SK-N-SH (cell line): ENCODE measurements at regions not wholly inside any gene's neighbourhood (a gene's known extent, or its start where the extent isn't known, plus 50 kb on each side); places are given as distances from the start of the nearest gene placed in this dataset.

Experiments
- CTCF ChIA-PET: fragments of 300-600, 350-600 bp; formaldehyde crosslinking; extraction: SDS; loops from one replicate; lab custom pipeline; 2021; lab: Yijun Ruan, JAX
- POLR2A ChIA-PET: fragments of 350-600 bp; sonication (Branson Sonifier 250); formaldehyde crosslinking; extraction: SDS; loops from one replicate; lab custom pipeline; 2020; ENCODE audit warnings: antibody characterized with exemption, inconsistent platforms; lab: Yijun Ruan, JAX
- DNase-seq: peaks from one replicate; pipeline ENCODE4 v3.0.0; 2012
- H2AFZ ChIP-seq: fragments of 200-600 bp; sonication (generic); 2 replicates; pipeline ENCODE4 v1.8.1; 2016; ENCODE audit warnings: antibody characterized with exemption, mild to moderate bottlenecking, low read depth
- H3F3A ChIP-seq: fragments of 200-600 bp; sonication (generic); replicated peaks from 2 replicates; pipeline ENCODE3; 2016; ENCODE audit warnings: antibody characterized with exemption, mild to moderate bottlenecking; ENCODE audit not compliant: insufficient read depth
- H3K27ac ChIP-seq, 2 experiments: fragments of 200-500 bp in 1 of 2; fragments of 200-600 bp in 1 of 2; sonication (Bioruptor generic) in 1 of 2; sonication (generic), shearing (Covaris generic) in 1 of 2; 2 replicates each; pipeline versions ENCODE4 v1.5.1 to v1.6.1; 2014 to 2016; ENCODE audit warnings: low read depth in 2 of 2, inconsistent platforms in 1 of 2, low read length in 1 of 2, mild to moderate bottlenecking in 1 of 2, mixed read lengths in 1 of 2
- H3K27me3 ChIP-seq: fragments of 200-600 bp; sonication (generic), shearing (Covaris generic); 2 replicates; pipeline ENCODE4 v1.6.1; 2016; ENCODE audit warnings: mixed run types; ENCODE audit not compliant: insufficient read depth
- H3K36me3 ChIP-seq, 2 experiments: fragments of 200-500 bp in 1 of 2; fragments of 200-600 bp in 1 of 2; sonication (Bioruptor generic) in 1 of 2; sonication (generic) in 1 of 2; replicated peaks in 1 of 2; 2 replicates each; pipeline versions ENCODE3 to v1.5.1; 2014 to 2016; ENCODE audit warnings: low read length in 1 of 2, mild to moderate bottlenecking in 1 of 2; ENCODE audit not compliant: insufficient read depth in 2 of 2, control insufficient read depth in 1 of 2
- H3K4me1 ChIP-seq, 2 experiments: fragments of 200-500 bp in 1 of 2; fragments of 200-600 bp in 1 of 2; sonication (Bioruptor generic) in 1 of 2; sonication (generic), shearing (Covaris generic) in 1 of 2; 2 replicates each; pipeline versions ENCODE4 v1.5.1 to v1.6.1; 2014 to 2016; ENCODE audit warnings: low read depth in 1 of 2, low read length in 1 of 2, mixed run types in 1 of 2; ENCODE audit not compliant: insufficient read depth in 2 of 2, control insufficient read depth in 1 of 2
- H3K4me2 ChIP-seq: fragments of 200-600 bp; sonication (generic), shearing (Covaris generic); 2 replicates; pipeline ENCODE4 v1.6.1; 2017; ENCODE audit warnings: mixed run types
- H3K4me3 ChIP-seq, 2 experiments: fragments of 200-500 bp in 1 of 2; fragments of 200-600 bp in 1 of 2; sonication (Bioruptor generic) in 1 of 2; sonication (generic), shearing (Covaris generic) in 1 of 2; 2 replicates each; pipeline versions ENCODE4 v1.5.1 to v1.8.1; 2014 to 2016; ENCODE audit warnings: low read depth in 2 of 2, inconsistent platforms in 1 of 2, low read length in 1 of 2, mild to moderate bottlenecking in 1 of 2, mixed read lengths in 1 of 2, moderate library complexity in 1 of 2
- H3K79me2 ChIP-seq: fragments of 200-600 bp; sonication (generic); 2 replicates; pipeline ENCODE4 v1.8.1; 2017; ENCODE audit warnings: mild to moderate bottlenecking; ENCODE audit not compliant: insufficient read depth
- H3K9ac ChIP-seq: fragments of 200-600 bp; sonication (generic); 2 replicates; pipeline ENCODE4 v1.6.1; 2017; ENCODE audit warnings: mixed run types
- H3K9me2 ChIP-seq: fragments of 200-600 bp; sonication (generic); 2 replicates; pipeline ENCODE4 v1.6.1; 2017; ENCODE audit warnings: mixed run types
- H3K9me3 ChIP-seq: fragments of 200-600 bp; sonication (generic); 2 replicates; pipeline ENCODE4 v1.6.1; 2017; ENCODE audit warnings: mixed run types, mild to moderate bottlenecking, moderate library complexity
- H4K20me1 ChIP-seq: fragments of 200-600 bp; sonication (generic); 2 replicates; pipeline ENCODE4 v1.6.1; 2017; ENCODE audit warnings: mild to moderate bottlenecking, mixed run types; ENCODE audit not compliant: insufficient read depth
- CHD2 ChIP-seq: fragments of 150-350 bp; IDR thresholded peaks from 2 replicates; pipeline ENCODE4 v1.6.1; 2018; ENCODE audit warnings: low read length; ENCODE audit not compliant: partially characterized antibody
- EZH2phosphoT487 ChIP-seq: fragments of 200-600 bp; sonication (generic); IDR thresholded peaks from 2 replicates; pipeline ENCODE4 v1.6.1; 2017; ENCODE audit warnings: low read depth, mixed run types, mild to moderate bottlenecking, antibody characterized with exemption, moderate library complexity, borderline replicate concordance
- FOSL2 ChIP-seq: IDR thresholded peaks from 2 replicates; pipeline ENCODE4 v1.4.0; 2012; ENCODE audit warnings: low read depth, mild to moderate bottlenecking, moderate library complexity, borderline replicate concordance
- FOXJ3 ChIP-seq: sonication (generic); formaldehyde crosslinking; IDR thresholded peaks from 2 replicates; pipeline ENCODE4 v1.5.1; 2020; ENCODE audit warnings: mild to moderate bottlenecking, missing genetic modification reagents
- GABPA ChIP-seq: IDR thresholded peaks from 2 replicates; pipeline ENCODE4 v1.4.0; 2012; ENCODE audit warnings: low read depth, mild to moderate bottlenecking
- GATA2 ChIP-seq: sonication (generic); formaldehyde crosslinking; IDR thresholded peaks from 2 replicates; pipeline ENCODE4 v1.5.0; 2020; ENCODE audit warnings: mild to moderate bottlenecking, missing genetic modification reagents
- MXI1 ChIP-seq: IDR thresholded peaks from 2 replicates; pipeline ENCODE4 v1.6.1; 2012; ENCODE audit warnings: mild to moderate bottlenecking, low read depth, low read length, improper control_type of control experiment
- POLR2AphosphoS5 ChIP-seq: IDR thresholded peaks from 2 replicates; pipeline ENCODE4 v1.6.1; 2012; ENCODE audit warnings: low read depth, low read length
- RAD21 ChIP-seq: IDR thresholded peaks from 2 replicates; pipeline ENCODE4 v1.6.1; 2012; ENCODE audit warnings: mild to moderate bottlenecking, low read length
- SIN3A ChIP-seq: IDR thresholded peaks from 2 replicates; pipeline ENCODE4 v1.6.1; 2012; ENCODE audit warnings: low read depth, mild to moderate bottlenecking, low read length, moderate library complexity, borderline replicate concordance
- SMC3 ChIP-seq: IDR thresholded peaks from 2 replicates; pipeline ENCODE4 v1.6.1; 2012; ENCODE audit warnings: low read depth, low read length, improper control_type of control experiment
- TCF12 ChIP-seq: IDR thresholded peaks from 2 replicates; pipeline ENCODE4 v1.4.0; 2012
- WGBS: methylation state at CpG from one replicate; pipeline ENCODE4 v1.1.6; 2017; ENCODE audit warnings: low lambda C conversion rate; 5-methylcytosine and 5-hydroxymethylcytosine counted together
- TF ChIP-seq, protein P1 (sequence below): IDR thresholded peaks from 2 replicates; pipeline ENCODE4 v1.4.0; 2012; ENCODE audit warnings: low read depth, borderline replicate concordance
- TF ChIP-seq, protein P2 (sequence below): fragments of 200-600 bp; sonication (generic); IDR thresholded peaks from 2 replicates; pipeline ENCODE4 v1.6.1; 2017; ENCODE audit warnings: antibody characterized with exemption, mild to moderate bottlenecking, moderate library complexity
- TF ChIP-seq, protein P3 (sequence below): IDR thresholded peaks from 2 replicates; pipeline ENCODE4; 2012

DNA sequence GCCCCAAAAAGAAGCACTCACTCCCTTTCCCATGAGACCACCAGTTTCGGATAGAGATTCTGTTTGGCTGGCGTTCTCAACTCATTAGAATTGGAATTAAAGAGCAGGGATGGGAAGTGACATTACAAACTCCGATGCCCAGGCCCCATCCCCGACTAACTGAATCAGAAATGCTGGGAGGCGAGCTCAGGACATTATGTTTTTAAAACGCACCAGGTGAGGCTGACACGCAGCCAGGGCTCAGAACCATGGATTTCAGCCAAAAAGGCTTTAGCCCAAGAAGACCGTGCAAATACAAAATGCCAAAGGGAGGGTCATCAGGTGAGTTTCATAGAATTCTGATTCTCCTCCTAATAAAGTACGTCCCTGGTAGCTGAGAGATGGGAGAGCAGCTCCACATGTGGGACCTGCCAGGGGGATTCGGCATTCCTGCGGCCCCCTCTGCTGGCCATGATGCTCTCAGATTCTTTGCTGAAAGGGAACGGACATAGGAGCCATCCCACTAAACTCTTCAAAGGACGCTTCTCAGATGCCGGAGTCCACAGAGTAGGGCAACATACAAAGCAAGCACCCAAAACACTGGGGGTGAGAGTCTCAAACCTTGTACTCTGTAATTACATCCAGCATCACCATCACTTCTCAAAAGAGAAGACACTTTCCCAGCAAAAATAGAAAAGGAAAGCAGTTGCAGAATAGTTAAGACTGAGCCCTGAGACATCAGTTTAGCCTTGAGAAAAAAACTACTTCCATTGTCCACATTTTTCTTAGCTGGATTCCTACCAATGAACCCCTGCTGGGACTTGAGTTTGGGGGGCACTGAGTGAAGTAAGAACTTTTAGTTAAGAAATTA, 205.2 kb downstream of the BMP7 start:
- Histone ChIP-seq H3K4me3 (peak overlapping the region in 1 of 2 experiments; percentile 43; a peak in 1 of 4 replicates), H3K9ac (no peak overlapping the region), H2AFZ (no peak overlapping the region), H3K36me3 (no peaks in the 10 kb centered on the region), H3F3A (no peaks in the 10 kb centered on the region), H4K20me1 (no peaks in the 10 kb centered on the region), H3K27me3 (peaks cover 25% of the 10 kb centered on the region; the same call in 1 of the 2 replicates), H3K79me2 (no peaks in the 10 kb centered on the region), H3K9me3 (no peaks in the 10 kb centered on the region), H3K4me2 (no peak overlapping the region), H3K9me2 (no peaks in the 10 kb centered on the region), H3K27ac (no peak overlapping the region), H3K4me1 (no peaks in the 10 kb centered on the region)
- TF ChIP-seq, protein P1, sequence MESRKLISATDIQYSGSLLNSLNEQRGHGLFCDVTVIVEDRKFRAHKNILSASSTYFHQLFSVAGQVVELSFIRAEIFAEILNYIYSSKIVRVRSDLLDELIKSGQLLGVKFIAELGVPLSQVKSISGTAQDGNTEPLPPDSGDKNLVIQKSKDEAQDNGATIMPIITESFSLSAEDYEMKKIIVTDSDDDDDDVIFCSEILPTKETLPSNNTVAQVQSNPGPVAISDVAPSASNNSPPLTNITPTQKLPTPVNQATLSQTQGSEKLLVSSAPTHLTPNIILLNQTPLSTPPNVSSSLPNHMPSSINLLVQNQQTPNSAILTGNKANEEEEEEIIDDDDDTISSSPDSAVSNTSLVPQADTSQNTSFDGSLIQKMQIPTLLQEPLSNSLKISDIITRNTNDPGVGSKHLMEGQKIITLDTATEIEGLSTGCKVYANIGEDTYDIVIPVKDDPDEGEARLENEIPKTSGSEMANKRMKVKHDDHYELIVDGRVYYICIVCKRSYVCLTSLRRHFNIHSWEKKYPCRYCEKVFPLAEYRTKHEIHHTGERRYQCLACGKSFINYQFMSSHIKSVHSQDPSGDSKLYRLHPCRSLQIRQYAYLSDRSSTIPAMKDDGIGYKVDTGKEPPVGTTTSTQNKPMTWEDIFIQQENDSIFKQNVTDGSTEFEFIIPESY = no peak
- TF ChIP-seq, protein P2, sequence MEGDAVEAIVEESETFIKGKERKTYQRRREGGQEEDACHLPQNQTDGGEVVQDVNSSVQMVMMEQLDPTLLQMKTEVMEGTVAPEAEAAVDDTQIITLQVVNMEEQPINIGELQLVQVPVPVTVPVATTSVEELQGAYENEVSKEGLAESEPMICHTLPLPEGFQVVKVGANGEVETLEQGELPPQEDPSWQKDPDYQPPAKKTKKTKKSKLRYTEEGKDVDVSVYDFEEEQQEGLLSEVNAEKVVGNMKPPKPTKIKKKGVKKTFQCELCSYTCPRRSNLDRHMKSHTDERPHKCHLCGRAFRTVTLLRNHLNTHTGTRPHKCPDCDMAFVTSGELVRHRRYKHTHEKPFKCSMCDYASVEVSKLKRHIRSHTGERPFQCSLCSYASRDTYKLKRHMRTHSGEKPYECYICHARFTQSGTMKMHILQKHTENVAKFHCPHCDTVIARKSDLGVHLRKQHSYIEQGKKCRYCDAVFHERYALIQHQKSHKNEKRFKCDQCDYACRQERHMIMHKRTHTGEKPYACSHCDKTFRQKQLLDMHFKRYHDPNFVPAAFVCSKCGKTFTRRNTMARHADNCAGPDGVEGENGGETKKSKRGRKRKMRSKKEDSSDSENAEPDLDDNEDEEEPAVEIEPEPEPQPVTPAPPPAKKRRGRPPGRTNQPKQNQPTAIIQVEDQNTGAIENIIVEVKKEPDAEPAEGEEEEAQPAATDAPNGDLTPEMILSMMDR = peak; percentile 45
- TF ChIP-seq TCF12 (no peak), RAD21 (peak; percentile 67), CHD2 (no peak), MXI1 (no peak), SMC3 (peak; percentile 38; the same call in 1 of the 2 replicates), GABPA (no peak)
- TF ChIP-seq, protein P3, sequence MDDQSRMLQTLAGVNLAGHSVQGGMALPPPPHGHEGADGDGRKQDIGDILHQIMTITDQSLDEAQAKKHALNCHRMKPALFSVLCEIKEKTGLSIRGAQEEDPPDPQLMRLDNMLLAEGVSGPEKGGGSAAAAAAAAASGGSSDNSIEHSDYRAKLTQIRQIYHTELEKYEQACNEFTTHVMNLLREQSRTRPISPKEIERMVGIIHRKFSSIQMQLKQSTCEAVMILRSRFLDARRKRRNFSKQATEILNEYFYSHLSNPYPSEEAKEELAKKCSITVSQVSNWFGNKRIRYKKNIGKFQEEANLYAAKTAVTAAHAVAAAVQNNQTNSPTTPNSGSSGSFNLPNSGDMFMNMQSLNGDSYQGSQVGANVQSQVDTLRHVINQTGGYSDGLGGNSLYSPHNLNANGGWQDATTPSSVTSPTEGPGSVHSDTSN = no peak
- POLR2A ChIA-PET = no interaction called here
- WGBS = 10% methylated on average over 14 of the region's 14 CpGs
- peak; percentile 70 for DNase-seq
- CTCF ChIA-PET = interaction anchor here (0.6 to 3.8 kb wide), 15 partner anchors 9 to 514 kb away, joined by 3 to 30 read pairs (median 3); no protein-coding TSS in a partner anchor

DNA sequence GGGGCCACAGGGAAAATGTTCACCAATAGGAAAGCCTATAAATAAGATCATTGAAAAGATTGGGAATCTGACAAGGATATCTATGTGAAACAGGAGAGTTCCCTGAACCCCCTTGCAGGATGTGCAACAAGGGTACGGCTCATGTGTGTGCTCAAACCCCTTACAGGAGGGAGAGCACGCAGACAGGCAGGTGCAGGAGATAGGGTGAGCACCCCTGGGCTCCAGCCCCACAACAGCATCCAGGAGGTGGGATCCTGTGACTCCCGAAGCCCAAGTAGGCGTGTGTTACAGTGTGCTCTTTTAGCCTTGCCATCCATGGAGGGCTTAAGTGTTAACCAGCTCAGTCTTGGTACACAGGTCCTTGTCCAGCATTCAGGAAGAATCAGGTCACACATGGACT, 204.2 kb downstream of the BMP7 start:
- Histone ChIP-seq H3K9me2 (no peaks in the 10 kb centered on the region), H3K27me3 (peaks cover 25% of the 10 kb centered on the region; the same call in 1 of the 2 replicates), H3K79me2 (no peaks in the 10 kb centered on the region), H3K4me3 (no peak overlapping the region), H4K20me1 (no peaks in the 10 kb centered on the region), H3K4me1 (no peaks in the 10 kb centered on the region), H3K9ac (no peak overlapping the region)
- POLR2A ChIA-PET = no interaction called here
- CTCF ChIA-PET = interaction anchor here (0.8 to 3.8 kb wide), 4 partner anchors 8 to 511 kb away, joined by 4 to 30 read pairs (median 11); no protein-coding TSS in a partner anchor
- TF ChIP-seq SIN3A = no peak
- no peak for TF ChIP-seq FOSL2
- TF ChIP-seq GATA2 = no peak
- no peak for TF ChIP-seq GABPA
- no peak for TF ChIP-seq EZH2phosphoT487
- no peak for TF ChIP-seq POLR2AphosphoS5
- no peak for TF ChIP-seq FOXJ3
- TF ChIP-seq, all 33 proteins: peak for 0
- H2AFZ ChIP-seq = no peak overlapping the region
- H3K4me2 ChIP-seq = no peak overlapping the region
- DNase-seq = no peak
- WGBS = 18% methylated on average over 4 of the region's 4 CpGs
- no peaks in the 10 kb centered on the region for H3K9me3 ChIP-seq
- H3K36me3 ChIP-seq = no peaks in the 10 kb centered on the region
- no peaks in the 10 kb centered on the region for H3F3A ChIP-seq
- no peak overlapping the region for H3K27ac ChIP-seq
